Forelimb muscle (tissue), 1 donor: ENCODE measurements at regions not wholly inside any gene's neighbourhood (a gene's known extent, or its start where the extent isn't known, plus 50 kb on each side); places are given as distances from the start of the nearest gene placed in this dataset.
A peak's percentile ranks its signal among the peaks of the same experiment; 100 is the strongest.
"Not testable (repeated sequence)": the region's sequence is repeated elsewhere in the genome, so short reads cannot be mapped to it uniquely, and the experiment has no call there.

Experiments used
- DNase-seq: peaks from one replicate; pipeline ENCODE4 v3.0.0-alpha.2; 2013; ENCODE audit warnings: low read depth

- DNase-seq, result no peak
Measured at GRCh38 chr6:47407300-47408281, 70.0 kb upstream of the CD2AP start.

- peak; percentile 54 for DNase-seq
Measured at GRCh38 chr6:47413752-47414422, 63.7 kb upstream of the CD2AP start.

- no peak for DNase-seq
Measured at GRCh38 chr6:47414423-47415167, 63.0 kb upstream of the CD2AP start.

- no peak for DNase-seq
Measured at GRCh38 chr6:47416396-47417345, 60.9 kb upstream of the CD2AP start.

DNA sequence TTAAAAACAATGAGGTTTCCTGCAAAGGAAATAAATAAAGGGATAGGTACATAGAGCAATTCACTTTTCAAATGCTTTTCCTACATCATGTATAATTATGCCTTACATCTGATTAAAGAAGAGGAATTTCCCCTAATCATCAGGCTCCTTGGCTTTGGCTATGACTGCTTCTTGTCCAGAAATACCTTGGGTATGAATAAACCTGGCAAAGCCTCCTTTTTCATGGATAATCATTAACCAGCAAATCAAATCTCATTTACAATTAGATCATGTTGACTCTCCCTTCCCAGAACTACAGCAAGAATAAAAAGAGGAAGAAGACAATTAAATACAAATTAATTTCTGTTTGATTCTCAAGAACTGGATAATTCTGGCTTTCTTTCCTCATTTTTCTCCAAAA, 58.0 kb upstream of the CD2AP start:
- DNase-seq, result no peak

DNA sequence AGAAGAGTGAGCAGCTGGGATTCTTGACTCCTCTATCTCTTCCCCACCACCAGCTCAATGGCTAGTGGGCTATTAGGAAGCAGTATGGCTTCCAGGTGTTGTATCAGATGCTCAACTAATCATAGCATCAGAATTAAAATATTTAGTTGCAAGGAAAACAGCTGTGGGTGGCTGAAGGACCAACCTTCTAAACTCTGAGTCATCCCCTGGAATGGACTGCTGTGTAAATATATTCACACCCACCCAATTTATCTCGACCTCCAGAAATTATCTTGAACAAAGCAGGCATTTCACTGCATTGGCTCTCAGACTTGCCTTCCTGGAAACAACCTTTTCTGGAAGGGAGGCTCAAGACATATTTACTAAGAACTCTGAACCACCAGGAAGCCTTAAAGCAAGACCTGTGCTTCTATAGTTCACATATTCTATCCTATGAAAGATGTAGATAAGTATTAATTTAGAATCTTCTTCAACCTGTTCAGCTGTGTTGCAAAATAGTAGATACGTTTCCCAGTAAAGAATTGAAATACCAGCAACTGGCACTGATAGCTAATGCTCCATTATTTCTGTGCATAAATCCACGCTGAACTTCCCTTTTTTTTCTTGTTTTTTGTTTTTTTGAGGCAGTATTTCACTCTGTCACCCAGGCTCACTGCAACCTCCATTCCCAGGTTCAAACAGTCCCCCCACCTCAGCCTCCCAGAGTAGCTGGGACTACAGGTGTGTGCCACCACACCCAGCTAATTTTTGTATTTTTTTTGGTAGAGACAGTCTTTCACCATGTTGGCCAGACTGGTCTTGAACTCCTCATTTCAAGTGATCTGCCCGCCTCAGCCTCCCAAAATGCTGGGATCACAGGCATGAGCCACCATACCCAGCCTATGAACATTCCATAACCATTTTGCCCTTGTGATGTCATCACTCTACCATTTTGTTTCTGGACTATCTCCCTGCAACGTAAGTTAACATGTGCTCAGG, 56.9 kb upstream of the CD2AP start:
- DNase-seq, result no peak

GRCh38 chr6:47423079-47423478, 54.5 kb upstream of the CD2AP start:
- DNase-seq, result no peak

GRCh38 chr6:47424436-47424836, 53.2 kb upstream of the CD2AP start:
- no peak for DNase-seq

DNA sequence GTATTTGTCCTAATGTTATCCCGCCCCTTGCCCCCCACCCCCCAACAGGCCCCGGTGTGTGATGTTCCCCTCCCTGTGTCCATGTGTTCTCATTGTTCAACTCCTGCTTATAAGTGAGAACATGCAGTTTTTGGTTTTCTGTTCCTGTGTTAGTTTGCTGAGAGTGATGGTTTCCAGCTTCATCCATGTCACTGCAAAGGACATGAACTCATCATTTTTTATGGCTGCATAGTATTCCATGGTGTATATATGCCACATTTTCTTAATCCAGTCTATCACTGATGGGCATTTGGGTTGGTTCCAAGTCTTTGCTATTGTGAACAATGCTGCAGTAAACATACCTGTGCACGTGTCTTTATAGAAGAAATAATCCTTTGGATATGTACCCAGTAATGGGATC, 51.9 kb upstream of the CD2AP start:
- not testable (repeated sequence) for DNase-seq

DNA sequence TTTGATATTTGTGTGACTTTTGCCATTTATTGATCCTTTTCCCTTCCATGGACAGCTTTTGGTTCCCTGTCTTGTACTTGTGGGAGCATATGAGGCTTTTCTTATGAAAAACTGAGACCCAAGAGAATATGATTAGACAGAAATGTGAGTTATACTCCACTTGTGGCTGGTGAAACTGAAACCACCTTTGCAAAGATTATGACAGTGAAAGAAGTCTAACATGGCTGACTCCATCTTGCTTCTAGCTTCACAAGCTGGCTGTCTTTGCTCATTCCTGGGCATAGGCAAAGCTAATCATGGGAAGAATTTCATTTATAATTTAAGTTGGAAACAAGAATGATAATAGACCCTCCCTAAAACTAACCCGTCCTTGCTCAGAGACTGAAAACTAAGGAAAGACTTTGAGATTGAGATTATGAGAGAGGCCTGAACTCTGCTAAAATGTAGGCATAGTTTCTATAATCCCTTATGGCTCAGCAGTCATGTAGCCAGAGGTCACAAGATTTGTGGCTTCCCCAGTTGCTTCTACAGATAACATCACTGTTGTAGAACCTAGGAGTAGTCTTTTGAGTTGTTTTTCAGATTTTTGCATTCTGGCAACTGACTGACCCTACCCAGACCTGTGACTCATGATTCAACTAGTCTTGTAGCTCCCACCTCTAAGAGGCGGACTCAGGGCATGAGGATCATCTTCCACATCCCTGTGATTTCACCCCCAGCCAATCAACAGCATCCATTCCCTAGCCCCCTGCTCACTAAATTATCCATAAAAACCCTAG, 50.9 kb upstream of the CD2AP start:
- no peak for DNase-seq

GRCh38 chr6:47427680-47428079, 49.9 kb upstream of the CD2AP start:
- no peak for DNase-seq
